Activated CD4-positive, alpha-beta T cell treated with anti-CD3 and anti-CD28 coated beads for 36 hours (primary cell): ENCODE measurements at regions not wholly inside any gene's neighbourhood (a gene's known extent, or its start where the extent isn't known, plus 50 kb on each side); places are given as distances from the start of the nearest gene placed in this dataset.
A peak's percentile ranks its signal among the peaks of the same experiment; 100 is the strongest.

ENCODE experiments used
- ATAC-seq: fragments of 200-7000 bp; cut with Tn5 transposase; one replicate; pipeline ENCODE4 v1.10.0; 2021; ENCODE audit warnings: mild to moderate bottlenecking, moderate library complexity
- CTCF ChIA-PET: fragments of 350-600 bp; sonication (Branson Sonifier 250); formaldehyde crosslinking; loops from one replicate; lab custom pipeline; 2021; ENCODE audit warnings: antibody characterized with exemption; lab: Charles Lee
- POLR2A ChIA-PET: fragments of 350-600 bp; sonication (Branson Sonifier 250); formaldehyde crosslinking; loops from one replicate; lab custom pipeline; 2021; ENCODE audit warnings: antibody characterized with exemption, inconsistent platforms; lab: Charles Lee
- DNase-seq: peaks from one replicate; pipeline ENCODE4 v3.0.0-alpha.2; 2020
- H3K27ac Mint-ChIP-seq: one replicate; pipeline ENCODE4 v1.8.0; 2021; ENCODE audit warnings: mixed read lengths
- H3K27me3 Mint-ChIP-seq: one replicate; pipeline ENCODE4 v1.8.0; 2021; ENCODE audit warnings: mixed read lengths
- H3K36me3 Mint-ChIP-seq: one replicate; pipeline ENCODE4 v1.8.0; 2021; ENCODE audit warnings: low read depth, mixed read lengths
- H3K4me1 Mint-ChIP-seq: one replicate; pipeline ENCODE4 v1.8.0; 2021; ENCODE audit warnings: mixed read lengths
- H3K4me3 Mint-ChIP-seq: one replicate; pipeline ENCODE4 v1.8.0; 2021; ENCODE audit warnings: mild to moderate bottlenecking, moderate library complexity, mixed read lengths
- H3K9me3 Mint-ChIP-seq: one replicate; pipeline ENCODE4 v1.8.0; 2021; ENCODE audit warnings: low read depth, mixed read lengths
- intact Hi-C, 2 experiments: fragments of 100-400 bp; cut with DNase I in 1 of 2; cut with micrococcal nuclease in 1 of 2; formaldehyde crosslinking; loops; one replicate each; pipeline versions ENCODE4 v1.14.2 to v1.15.1; 2022 to 2024; cut with DNase I, micrococcal nuclease

DNA sequence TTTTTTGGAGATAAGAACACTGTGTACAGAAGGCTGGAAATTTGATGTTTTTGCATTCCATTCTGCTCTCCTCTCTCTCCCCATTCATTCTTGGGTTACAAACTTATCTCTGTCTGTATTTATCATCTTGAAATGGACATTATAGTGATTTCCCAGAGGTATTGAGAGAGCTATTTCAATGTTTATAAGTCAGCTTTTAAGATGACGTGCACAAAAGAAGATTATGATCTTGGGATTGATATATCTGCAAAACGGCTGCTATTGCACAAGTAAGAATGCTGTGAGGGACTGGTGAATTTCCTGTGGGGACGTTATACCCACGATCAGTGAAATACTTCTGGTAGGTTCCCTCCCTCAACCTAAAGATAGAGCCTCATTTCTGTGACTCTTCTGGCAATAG lies 61.0 kb upstream of the DTNA start:
- intact Hi-C loops, result no loop called here
- Mint-ChIP-seq H3K36me3 (no peaks in the 10 kb centered on the region), H3K9me3 (no peaks in the 10 kb centered on the region), H3K4me1 (no peaks in the 10 kb centered on the region), H3K27me3 (peaks cover 10% of the 10 kb centered on the region), H3K27ac (no peak overlapping the region), H3K4me3 (no peak overlapping the region)
- ChIA-PET CTCF (interaction anchor here (2.8 kb wide), 1 partner anchor 12 kb away, joined by 12 read pairs; no protein-coding TSS in a partner anchor), POLR2A (no interaction called here)
- DNase-seq (no peak), ATAC-seq (no peak)

- Mint-ChIP-seq H3K27me3 (peaks cover 9% of the 10 kb centered on the region), H3K4me3 (no peak overlapping the region), H3K27ac (no peak overlapping the region), H3K4me1 (no peaks in the 10 kb centered on the region), H3K9me3 (no peaks in the 10 kb centered on the region), H3K36me3 (no peaks in the 10 kb centered on the region)
- POLR2A ChIA-PET, result no interaction called here
- DNase-seq (no peak), ATAC-seq (no peak)
- CTCF ChIA-PET, result interaction anchor here (2.4 kb wide), 1 partner anchor 11 kb away, joined by 15 read pairs; no protein-coding TSS in a partner anchor
- intact Hi-C loops, result no loop called here
Observed at GRCh38 chr18:34650121-34650545, 60.0 kb upstream of the DTNA start.

GRCh38 chr18:34651586-34652369 lies 58.3 kb upstream of the DTNA start:
- no peaks in the 10 kb centered on the region for H3K4me1 Mint-ChIP-seq
- ATAC-seq (no peak), DNase-seq (no peak)
- no peak overlapping the region for H3K27ac Mint-ChIP-seq
- intact Hi-C loops, result no loop called here
- CTCF ChIA-PET, result interaction anchor here (0.9 to 2.4 kb wide), 3 partner anchors 9 to 136 kb away, joined by 3 to 15 read pairs (median 3); no protein-coding TSS in a partner anchor
- no peak overlapping the region for H3K4me3 Mint-ChIP-seq
- H3K27me3 Mint-ChIP-seq, result peaks cover 9% of the 10 kb centered on the region
- no peaks in the 10 kb centered on the region for H3K36me3 Mint-ChIP-seq
- H3K9me3 Mint-ChIP-seq, result no peaks in the 10 kb centered on the region
- POLR2A ChIA-PET, result no interaction called here

- intact Hi-C loops, result no loop called here
- Mint-ChIP-seq H3K4me3 (no peak overlapping the region), H3K36me3 (no peaks in the 10 kb centered on the region), H3K27ac (no peak overlapping the region), H3K9me3 (no peaks in the 10 kb centered on the region), H3K4me1 (no peaks in the 10 kb centered on the region), H3K27me3 (peaks cover 18% of the 10 kb centered on the region)
- ATAC-seq, result no peak
- no peak for DNase-seq
- ChIA-PET POLR2A (no interaction called here), CTCF (no interaction called here)
Observed at GRCh38 chr18:34655131-34655530, 55.0 kb upstream of the DTNA start.

- Mint-ChIP-seq H3K27me3 (peaks cover 24% of the 10 kb centered on the region), H3K36me3 (no peaks in the 10 kb centered on the region), H3K9me3 (no peaks in the 10 kb centered on the region), H3K4me1 (no peaks in the 10 kb centered on the region), H3K27ac (no peak overlapping the region), H3K4me3 (no peak overlapping the region)
- no peak for ATAC-seq
- intact Hi-C loops, result no loop called here
- no peak for DNase-seq
- ChIA-PET POLR2A (no interaction called here), CTCF (interaction anchor here (1.0 kb wide), 1 partner anchor 130 kb away, joined by 5 read pairs; no protein-coding TSS in a partner anchor)
Observed at GRCh38 chr18:34657860-34658500, 52.1 kb upstream of the DTNA start.

GRCh38 chr18:34659579-34660517 lies 50.2 kb upstream of the DTNA start:
- ChIA-PET CTCF (interaction anchor here (0.6 to 2.7 kb wide), 6 partner anchors 8 to 128 kb away, joined by 4 to 21 read pairs (median 11); no protein-coding TSS in a partner anchor), POLR2A (no interaction called here)
- H3K4me1 Mint-ChIP-seq, result no peaks in the 10 kb centered on the region
- H3K4me3 Mint-ChIP-seq, result no peak overlapping the region
- no peaks in the 10 kb centered on the region for H3K36me3 Mint-ChIP-seq
- intact Hi-C loops, result loop anchor here in 1 of 2 experiments (5.0 kb wide), 1 partner anchor 242 kb away; no protein-coding TSS in a partner anchor
- H3K27ac Mint-ChIP-seq, result no peak overlapping the region
- no peaks in the 10 kb centered on the region for H3K9me3 Mint-ChIP-seq
- peaks cover 24% of the 10 kb centered on the region for H3K27me3 Mint-ChIP-seq
- DNase-seq (peak; percentile 16), ATAC-seq (no peak)
